Kidney epithelial cell (primary cell): ENCODE measurements at regions not wholly inside any gene's neighbourhood (a gene's known extent, or its start where the extent isn't known, plus 50 kb on each side); places are given as distances from the start of the nearest gene placed in this dataset.

Source experiments
- DNase-seq: peaks from one replicate; pipeline ENCODE4 v3.0.0-alpha.2; 2010; ENCODE audit warnings: low read depth
- H3K27me3 ChIP-seq: 2 replicates; pipeline ENCODE4 v1.6.0; 2011; ENCODE audit warnings: low read length; ENCODE audit not compliant: control insufficient read depth, insufficient read depth
- H3K36me3 ChIP-seq: 2 replicates; pipeline ENCODE4 v1.5.1; 2011; ENCODE audit warnings: low read length; ENCODE audit not compliant: control insufficient read depth, insufficient read depth
- H3K4me3 ChIP-seq: 2 replicates; pipeline ENCODE4 v1.5.1; 2011; ENCODE audit warnings: low read depth, mild to moderate bottlenecking, control low read depth, low read length
- CTCF ChIP-seq: IDR thresholded peaks from 2 replicates; pipeline ENCODE4 v1.5.1; 2011; ENCODE audit warnings: mild to moderate bottlenecking, moderate library complexity, low read length, control low read depth, inconsistent platforms; ENCODE audit not compliant: insufficient read depth, poor library complexity, severe bottlenecking

DNA sequence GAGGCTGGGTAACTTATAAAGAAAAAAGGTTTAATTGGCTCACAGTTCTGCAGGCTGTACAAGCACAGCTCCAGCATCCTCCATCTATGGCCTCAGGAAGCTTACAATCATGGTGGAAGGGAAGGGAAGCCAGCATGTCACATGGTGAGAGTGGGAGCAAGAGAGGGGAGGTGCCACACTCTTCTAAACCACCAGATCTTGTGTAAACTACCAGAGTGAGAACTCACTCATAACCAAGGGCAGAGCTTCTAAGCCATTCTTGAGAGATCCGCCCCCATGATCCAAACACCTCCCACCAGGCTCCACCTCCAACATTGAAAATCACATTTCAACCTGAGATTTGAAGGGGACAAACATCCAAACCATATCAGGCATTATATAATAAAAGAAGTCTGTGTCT lies 121.6 kb upstream of the CDC42EP3 start:
- no peak for TF ChIP-seq CTCF

GRCh38 chr2:37794717-37795116 lies 123.3 kb upstream of the CDC42EP3 start:
- no peak for DNase-seq

More for the DNA sequence above, 121.6 kb upstream of the CDC42EP3 start:
- H3K27me3 ChIP-seq = no peaks in the 10 kb centered on the region
- DNase-seq = no peak
- no peak overlapping the region for H3K4me3 ChIP-seq
- no peaks in the 10 kb centered on the region for H3K36me3 ChIP-seq

GRCh38 chr2:37795456-37795855 lies 124.0 kb upstream of the CDC42EP3 start:
- TF ChIP-seq CTCF = no peak
- H3K4me3 ChIP-seq = no peak overlapping the region
- H3K27me3 ChIP-seq = no peaks in the 10 kb centered on the region
- no peak for DNase-seq
- H3K36me3 ChIP-seq = no peaks in the 10 kb centered on the region

More at GRCh38 chr2:37794717-37795116, 123.3 kb upstream of the CDC42EP3 start:
- Histone ChIP-seq H3K27me3 (no peaks in the 10 kb centered on the region), H3K4me3 (no peak overlapping the region), H3K36me3 (no peaks in the 10 kb centered on the region)
- TF ChIP-seq CTCF = no peak

- no peaks in the 10 kb centered on the region for H3K36me3 ChIP-seq
- H3K27me3 ChIP-seq = no peaks in the 10 kb centered on the region
- no peak for TF ChIP-seq CTCF
- DNase-seq = no peak
- H3K4me3 ChIP-seq = no peak overlapping the region
These were observed 124.5 kb upstream of the CDC42EP3 start for GRCh38 chr2:37795938-37796337.

- Histone ChIP-seq H3K36me3 (no peaks in the 10 kb centered on the region), H3K27me3 (no peaks in the 10 kb centered on the region), H3K4me3 (no peak overlapping the region)
- DNase-seq = no peak
- no peak for TF ChIP-seq CTCF
These were observed 125.0 kb upstream of the CDC42EP3 start for GRCh38 chr2:37796481-37796880.

GRCh38 chr2:37797081-37797480 lies 125.6 kb upstream of the CDC42EP3 start:
- no peaks in the 10 kb centered on the region for H3K27me3 ChIP-seq
- H3K4me3 ChIP-seq = no peak overlapping the region
- no peak for DNase-seq
- no peak for TF ChIP-seq CTCF
- no peaks in the 10 kb centered on the region for H3K36me3 ChIP-seq
